HG03280 (cell line): ENCODE measurements at regions not wholly inside any gene's neighbourhood (a gene's known extent, or its start where the extent isn't known, plus 50 kb on each side); places are given as distances from the start of the nearest gene placed in this dataset.
"Not testable (repeated sequence)": the region's sequence is repeated elsewhere in the genome, so short reads cannot be mapped to it uniquely, and the experiment has no call there.

ENCODE experiments used
- ATAC-seq: cut with Tn5 transposase; IDR thresholded peaks from one replicate; pipeline ENCODE4 v1.9.1; 2021; ENCODE audit warnings: mild to moderate bottlenecking, moderate library complexity; ENCODE audit not compliant: unreplicated experiment

- no peak for ATAC-seq
These were observed 117.8 kb upstream of the ENPP6 start for GRCh38 chr4:184335520-184335919.

GRCh38 chr4:184333446-184333845, 115.8 kb upstream of the ENPP6 start:
- not testable (repeated sequence) for ATAC-seq

GRCh38 chr4:184331268-184331995, 113.8 kb upstream of the ENPP6 start:
- ATAC-seq, result no peak

GRCh38 chr4:184330517-184331094, 112.9 kb upstream of the ENPP6 start:
- ATAC-seq, result not testable (repeated sequence)

- ATAC-seq, result peak; percentile 32
These were observed 112.2 kb upstream of the ENPP6 start for GRCh38 chr4:184329659-184330400.

- ATAC-seq, result no peak
These were observed 111.6 kb upstream of the ENPP6 start for GRCh38 chr4:184329235-184329634.

GRCh38 chr4:184328022-184328736, 110.5 kb upstream of the ENPP6 start:
- peak; percentile 84 for ATAC-seq

- no peak for ATAC-seq
These were observed 107.3 kb upstream of the ENPP6 start for GRCh38 chr4:184324939-184325477.

GRCh38 chr4:184322328-184323025, 104.8 kb upstream of the ENPP6 start:
- ATAC-seq, result no peak

GRCh38 chr4:184320631-184321030, 103.0 kb upstream of the ENPP6 start:
- ATAC-seq, result no peak

GRCh38 chr4:184318852-184319251, 101.2 kb upstream of the ENPP6 start:
- peak; percentile 3 for ATAC-seq

- no peak for ATAC-seq
These were observed 99.7 kb upstream of the ENPP6 start for GRCh38 chr4:184317234-184317918.

GRCh38 chr4:184316821-184317220, 99.1 kb upstream of the ENPP6 start:
- ATAC-seq, result no peak

GRCh38 chr4:184315675-184316359, 98.1 kb upstream of the ENPP6 start:
- ATAC-seq, result no peak

- ATAC-seq, result peak; percentile 67
These were observed 96.3 kb upstream of the ENPP6 start for GRCh38 chr4:184313702-184314659.

- no peak for ATAC-seq
These were observed 95.4 kb upstream of the ENPP6 start for GRCh38 chr4:184313058-184313581.

- no peak for ATAC-seq
These were observed 94.5 kb upstream of the ENPP6 start for GRCh38 chr4:184312126-184312525.
